ENCODE measurements at regions not wholly inside any gene's neighbourhood (a gene's known extent, or its start where the extent isn't known, plus 50 kb on each side); places are given as distances from the start of the nearest gene placed in this dataset.
"Not testable (repeated sequence)": the region's sequence is repeated elsewhere in the genome, so short reads cannot be mapped to it uniquely, and the experiment has no call there.

- intact Hi-C loops (cut with DNase I, micrococcal nuclease): no loop called here
- ATAC-seq (no peak), DNase-seq (no peak)
These were observed 1599.2 kb downstream of the OLFM4 start for GRCh38 chr13:54627646-54628372.

GRCh38 chr13:54628383-54628782, 1599.8 kb downstream of the OLFM4 start:
- no peak for ATAC-seq
- DNase-seq: no peak
- intact Hi-C loops (cut with DNase I, micrococcal nuclease): no loop called here

- DNase-seq: no peak
- intact Hi-C loops (cut with DNase I, micrococcal nuclease): no loop called here
- no peak for ATAC-seq
These were observed 1604.8 kb downstream of the OLFM4 start for GRCh38 chr13:54633456-54633855.

GRCh38 chr13:54636231-54636630, 1607.6 kb downstream of the OLFM4 start:
- DNase-seq: no peak
- intact Hi-C loops (cut with DNase I, micrococcal nuclease): no loop called here
- no peak for ATAC-seq

- intact Hi-C loops (cut with DNase I, micrococcal nuclease): no loop called here
- ATAC-seq: no peak
- DNase-seq: no peak
These were observed 1608.8 kb downstream of the OLFM4 start for GRCh38 chr13:54637366-54637765.

GRCh38 chr13:54640719-54641118, 1612.1 kb downstream of the OLFM4 start:
- DNase-seq (no peak), ATAC-seq (no peak)
- intact Hi-C loops (cut with DNase I, micrococcal nuclease): no loop called here

GRCh38 chr13:54643863-54644262, 1615.2 kb downstream of the OLFM4 start:
- intact Hi-C loops (cut with DNase I, micrococcal nuclease): no loop called here
- DNase-seq: no peak
- ATAC-seq: no peak

GRCh38 chr13:54647275-54647674, 1618.7 kb downstream of the OLFM4 start:
- ATAC-seq (no peak), DNase-seq (no peak)
- intact Hi-C loops (cut with DNase I, micrococcal nuclease): no loop called here

- DNase-seq (no peak), ATAC-seq (no peak)
- intact Hi-C loops (cut with DNase I, micrococcal nuclease): no loop called here
These were observed 1629.0 kb downstream of the OLFM4 start for GRCh38 chr13:54657588-54657987.

GRCh38 chr13:54658771-54659170, 1630.2 kb downstream of the OLFM4 start:
- intact Hi-C loops (cut with DNase I, micrococcal nuclease): no loop called here
- DNase-seq (no peak), ATAC-seq (no peak)

- intact Hi-C loops (cut with DNase I, micrococcal nuclease): no loop called here
- DNase-seq (no peak), ATAC-seq (no peak)
These were observed 1631.7 kb downstream of the OLFM4 start for GRCh38 chr13:54660277-54660676.

- ATAC-seq (no peak), DNase-seq (no peak)
- intact Hi-C loops (cut with DNase I, micrococcal nuclease): no loop called here
These were observed 1648.0 kb downstream of the OLFM4 start for GRCh38 chr13:54676526-54677113.

- no peak for ATAC-seq
- DNase-seq: no peak
- intact Hi-C loops (cut with DNase I, micrococcal nuclease): no loop called here
These were observed 1653.6 kb downstream of the OLFM4 start for GRCh38 chr13:54682184-54682583.

GRCh38 chr13:54687173-54687572, 1658.6 kb downstream of the OLFM4 start:
- DNase-seq: no peak
- intact Hi-C loops (cut with DNase I, micrococcal nuclease): no loop called here
- no peak for ATAC-seq

GRCh38 chr13:54699831-54700230, 1671.2 kb downstream of the OLFM4 start:
- DNase-seq (no peak), ATAC-seq (no peak)
- intact Hi-C loops (cut with DNase I, micrococcal nuclease): no loop called here

- DNase-seq (no peak), ATAC-seq (no peak)
- intact Hi-C loops (cut with DNase I, micrococcal nuclease): no loop called here
These were observed 1677.1 kb downstream of the OLFM4 start for GRCh38 chr13:54705738-54706137.

- intact Hi-C loops (cut with DNase I, micrococcal nuclease): no loop called here
- ATAC-seq: no peak
- no peak for DNase-seq
These were observed 1677.7 kb downstream of the OLFM4 start for GRCh38 chr13:54706336-54706735.

GRCh38 chr13:54709546-54709945, 1680.9 kb downstream of the OLFM4 start:
- intact Hi-C loops (cut with DNase I, micrococcal nuclease): no loop called here
- DNase-seq (no peak), ATAC-seq (no peak)

GRCh38 chr13:54733639-54734038, 1705.0 kb downstream of the OLFM4 start:
- intact Hi-C loops (cut with DNase I, micrococcal nuclease): no loop called here
- DNase-seq (no peak), ATAC-seq (no peak)

- ATAC-seq; DNase-seq; intact Hi-C loops (cut with DNase I, micrococcal nuclease): not testable (repeated sequence)
These were observed 1708.6 kb downstream of the OLFM4 start for GRCh38 chr13:54737211-54737610.

- no peak for DNase-seq
- intact Hi-C loops (cut with DNase I, micrococcal nuclease): no loop called here
- no peak for ATAC-seq
These were observed 1714.4 kb downstream of the OLFM4 start for GRCh38 chr13:54742984-54743383.

Measured in left colon (tissue), 2 donors.